Endodermal cell (in vitro differentiated cells): ENCODE measurements at regions not wholly inside any gene's neighbourhood (a gene's known extent, or its start where the extent isn't known, plus 50 kb on each side); places are given as distances from the start of the nearest gene placed in this dataset.

ENCODE experiments used
- DNase-seq: peaks from one replicate; pipeline ENCODE4 v3.0.0-alpha.2; 2017
- H3K27ac ChIP-seq: 2 replicates; pipeline ENCODE4 v1.5.1; 2013; ENCODE audit warnings: mild to moderate bottlenecking, low read depth, low read length, moderate library complexity
- H3K27me3 ChIP-seq: 2 replicates; pipeline ENCODE4 v1.6.1; 2013; ENCODE audit warnings: mild to moderate bottlenecking, low read length, moderate library complexity; ENCODE audit not compliant: insufficient read depth, control insufficient read depth, poor library complexity, severe bottlenecking
- H3K36me3 ChIP-seq: 2 replicates; pipeline ENCODE4 v1.7.0; 2013; ENCODE audit warnings: mild to moderate bottlenecking, low read length, moderate library complexity; ENCODE audit not compliant: control insufficient read depth, insufficient read depth
- H3K4me1 ChIP-seq: one replicate; pipeline ENCODE4 v1.7.0; 2013; ENCODE audit warnings: low read length; ENCODE audit not compliant: control insufficient read depth, insufficient read depth
- H3K4me3 ChIP-seq: 2 replicates; pipeline ENCODE4 v1.5.1; 2013; ENCODE audit warnings: mild to moderate bottlenecking, low read length, moderate library complexity
- H3K9ac ChIP-seq: 2 replicates; pipeline ENCODE4 v1.6.1; 2013; ENCODE audit warnings: mild to moderate bottlenecking, low read length, moderate library complexity; ENCODE audit not compliant: poor library complexity, severe bottlenecking; ENCODE audit errors: extremely low read depth
- H3K9me3 ChIP-seq: 2 replicates; pipeline ENCODE4 v1.6.1; 2013; ENCODE audit warnings: mild to moderate bottlenecking, low read length, moderate library complexity; ENCODE audit not compliant: control insufficient read depth
- H3K27ac Mint-ChIP-seq: 2 replicates; pipeline ENCODE4 v1.8.0; 2020; ENCODE audit warnings: mixed read lengths
- H3K27me3 Mint-ChIP-seq: 2 replicates; pipeline ENCODE4 v1.8.0; 2021; ENCODE audit warnings: mild to moderate bottlenecking, mixed read lengths; ENCODE audit not compliant: insufficient read depth
- H3K36me3 Mint-ChIP-seq: 2 replicates; pipeline ENCODE4 v1.8.0; 2020; ENCODE audit warnings: low read depth, mixed read lengths
- H3K4me1 Mint-ChIP-seq: 2 replicates; pipeline ENCODE4 v1.8.0; 2020; ENCODE audit warnings: mixed read lengths
- H3K4me3 Mint-ChIP-seq: 2 replicates; pipeline ENCODE4 v1.8.0; 2020; ENCODE audit warnings: mild to moderate bottlenecking, moderate library complexity, mixed read lengths
- H3K9me3 Mint-ChIP-seq: 2 replicates; pipeline ENCODE4 v1.8.0; 2020; ENCODE audit warnings: mild to moderate bottlenecking, mixed read lengths
- CTCF ChIP-seq: fragments of 200-600 bp; sonication (generic); conservative IDR thresholded peaks from 2 replicates; pipeline ENCODE4 v1.5.0; 2021; ENCODE audit warnings: antibody characterized with exemption, mild to moderate bottlenecking
- WGBS, 2 experiments: methylation state at CpG; one replicate each; pipeline versions ENCODE4 v1.1.5 to v1.1.7; 2013; ENCODE audit warnings: missing lambda C conversion rate in 2 of 2, mixed read lengths in 1 of 2; ENCODE audit not compliant: insufficient coverage in 1 of 2, insufficient read length in 1 of 2; 5-methylcytosine and 5-hydroxymethylcytosine counted together

GRCh38 chr7:133190650-133191049 is 62.2 kb upstream of the EXOC4 start:
- H3K27ac Mint-ChIP-seq = no peak overlapping the region
- Histone ChIP-seq H3K4me1 (no peaks in the 10 kb centered on the region), H3K27ac (no peak overlapping the region), H3K4me3 (no peak overlapping the region), H3K9ac (no peak overlapping the region), H3K36me3 (no peaks in the 10 kb centered on the region), H3K27me3 (no peaks in the 10 kb centered on the region), H3K9me3 (peaks cover 6% of the 10 kb centered on the region)
- no peak for TF ChIP-seq CTCF
- H3K27me3 Mint-ChIP-seq = no peaks in the 10 kb centered on the region
- no peak for DNase-seq
- H3K4me1 Mint-ChIP-seq = peaks cover 8% of the 10 kb centered on the region
- 96% methylated on average over 1 of the region's 1 CpG; no CpG with 5 or more reads in 1 of the 2 experiments for WGBS, 2 experiments
- no peaks in the 10 kb centered on the region for H3K9me3 Mint-ChIP-seq
- H3K4me3 Mint-ChIP-seq = no peak overlapping the region
- no peaks in the 10 kb centered on the region for H3K36me3 Mint-ChIP-seq

- Mint-ChIP-seq H3K4me1 (peaks cover 8% of the 10 kb centered on the region), H3K36me3 (no peaks in the 10 kb centered on the region), H3K9me3 (no peaks in the 10 kb centered on the region), H3K4me3 (no peak overlapping the region), H3K27ac (no peak overlapping the region), H3K27me3 (no peaks in the 10 kb centered on the region)
- Histone ChIP-seq H3K36me3 (no peaks in the 10 kb centered on the region), H3K4me3 (no peak overlapping the region), H3K27me3 (no peaks in the 10 kb centered on the region), H3K9me3 (peaks cover 6% of the 10 kb centered on the region), H3K9ac (no peak overlapping the region), H3K4me1 (no peaks in the 10 kb centered on the region), H3K27ac (no peak overlapping the region)
- no peak for DNase-seq
- TF ChIP-seq CTCF = no peak
- WGBS, 2 experiments = 96 to 97% methylated on average over 2 to 4 of the region's 4 CpGs
These were observed 61.1 kb upstream of the EXOC4 start for GRCh38 chr7:133191787-133192186.

GRCh38 chr7:133195868-133196267 is 57.0 kb upstream of the EXOC4 start:
- Mint-ChIP-seq H3K36me3 (no peaks in the 10 kb centered on the region), H3K9me3 (no peaks in the 10 kb centered on the region), H3K4me1 (peaks cover 23% of the 10 kb centered on the region), H3K27me3 (no peaks in the 10 kb centered on the region), H3K27ac (no peak overlapping the region), H3K4me3 (no peak overlapping the region)
- H3K9ac ChIP-seq = no peak overlapping the region
- no peak overlapping the region for H3K27ac ChIP-seq
- H3K27me3 ChIP-seq = no peaks in the 10 kb centered on the region
- no peak for TF ChIP-seq CTCF
- H3K36me3 ChIP-seq = no peaks in the 10 kb centered on the region
- no peak overlapping the region for H3K4me3 ChIP-seq
- 87% methylated on average over 4 of the region's 4 CpGs; no CpG with 5 or more reads in 1 of the 2 experiments for WGBS, 2 experiments
- no peak for DNase-seq
- H3K4me1 ChIP-seq = peaks cover 8% of the 10 kb centered on the region
- H3K9me3 ChIP-seq = peaks cover 6% of the 10 kb centered on the region
